Ascending aorta (tissue), 2 donors: ENCODE measurements at regions not wholly inside any gene's neighbourhood (a gene's known extent, or its start where the extent isn't known, plus 50 kb on each side); places are given as distances from the start of the nearest gene placed in this dataset.

Source experiments
- DNase-seq, 2 donors: peaks; one replicate each; pipeline ENCODE4 v3.0.0-alpha.2; 2019; ENCODE audit warnings: low spot score in 2 of 2
- H3K27ac ChIP-seq, 2 donors: fragments of 200-600 bp; sonication (generic); one replicate each; pipeline ENCODE4 v1.5.1; 2016 to 2017; ENCODE audit warnings: mild to moderate bottlenecking in 1 of 2
- H3K27me3 ChIP-seq: fragments of 200-600 bp; sonication (generic); one replicate; pipeline ENCODE4 v1.5.1; 2017
- H3K36me3 ChIP-seq, 2 donors: fragments of 200-600 bp; sonication (generic); one replicate each; pipeline ENCODE4 v1.5.1; 2016
- H3K4me1 ChIP-seq, 2 donors: fragments of 200-600 bp; sonication (generic); one replicate each; pipeline ENCODE4 v1.5.1; 2016 to 2017; ENCODE audit warnings: mild to moderate bottlenecking in 1 of 2
- H3K4me3 ChIP-seq, 2 donors: fragments of 200-600 bp; sonication (generic); one replicate each; pipeline ENCODE4 v1.5.1; 2016 to 2017; ENCODE audit warnings: mild to moderate bottlenecking in 1 of 2
- H3K9me3 ChIP-seq, 2 donors: fragments of 200-600 bp; sonication (generic); one replicate each; pipeline ENCODE4 v1.5.1; 2016
- intact Hi-C: fragments of 100-400 bp; cut with DNase I; formaldehyde crosslinking; loops from one replicate; pipeline ENCODE4 v1.15.1; 2023
- TF ChIP-seq, protein P1 (sequence below), 3 experiments: fragments of 200-600 bp in 2 of 3; fragments of 450-650 bp in 1 of 3; sonication (generic) in 2 of 3; IDR thresholded peaks; one replicate each; pipeline ENCODE4 v1.5.1; 2016 to 2019; ENCODE audit warnings: antibody characterized with exemption in 3 of 3, mild to moderate bottlenecking in 1 of 3, moderate library complexity in 1 of 3

DNA sequence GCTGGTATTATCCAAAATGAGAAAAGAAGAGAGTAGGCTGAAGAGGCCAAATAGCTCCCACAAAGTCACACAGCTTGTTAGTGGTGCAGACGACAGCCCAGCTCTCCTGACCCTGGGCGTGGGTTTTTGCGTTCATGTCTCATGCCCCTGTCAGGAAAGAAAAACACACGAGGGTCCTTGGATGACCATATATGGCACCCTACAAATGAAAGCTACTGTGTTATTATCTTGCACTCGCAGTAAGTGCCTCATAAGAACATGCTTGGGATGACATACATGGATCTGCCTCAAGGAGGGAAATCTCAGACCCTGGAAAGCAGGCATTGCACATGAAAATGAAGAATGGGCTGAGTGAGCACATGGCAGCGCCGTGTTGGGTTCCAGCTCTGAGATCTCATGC lies 89.7 kb downstream of the SEMA4F start:
- intact Hi-C loops: no loop called here
- H3K36me3 ChIP-seq: no peaks in the 10 kb centered on the region

DNA sequence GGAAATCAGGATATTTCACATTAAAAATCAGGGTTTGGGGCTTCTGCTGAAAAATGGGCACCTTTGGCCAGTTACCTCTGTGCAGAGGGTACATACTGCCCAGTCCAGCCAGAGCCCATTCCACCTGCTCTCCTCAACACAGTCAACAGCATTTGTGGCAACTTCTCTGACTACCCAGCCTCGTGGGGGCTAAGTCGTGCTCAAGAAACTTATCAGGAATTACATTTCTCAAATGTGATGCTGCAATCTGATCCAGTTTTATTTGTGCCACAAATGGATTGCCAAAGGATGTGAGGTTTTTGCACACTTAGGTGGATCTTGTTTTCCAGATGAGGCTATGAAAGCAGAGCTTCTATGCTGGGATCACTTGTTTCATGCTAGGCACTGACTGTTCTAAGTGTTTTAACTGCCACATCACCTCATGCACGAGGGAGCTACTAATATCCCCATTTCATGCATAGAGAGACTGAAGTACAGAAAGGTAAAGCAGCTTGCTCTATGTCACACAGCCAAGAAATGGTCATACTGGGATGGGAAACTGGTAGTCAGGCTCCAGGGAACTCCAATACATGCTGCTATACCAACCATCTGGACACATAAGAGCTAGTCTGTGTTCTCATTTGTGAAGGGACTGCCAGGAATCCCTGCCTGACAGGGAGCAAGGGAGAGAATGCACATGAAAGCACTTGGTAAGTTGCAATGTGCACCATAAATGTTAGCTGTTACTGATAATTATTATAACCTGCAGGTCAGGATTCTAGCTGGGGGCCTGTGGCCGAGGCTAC lies 89.0 kb upstream of the HK2 start:
- H3K27me3 ChIP-seq: no peaks in the 10 kb centered on the region
- no peaks in the 10 kb centered on the region for H3K9me3 ChIP-seq
- peaks cover 0 to 12% of the 10 kb centered on the region in 2 donors for H3K4me1 ChIP-seq
- H3K4me3 ChIP-seq: no peak overlapping the region
- intact Hi-C loops: no loop called here
- H3K36me3 ChIP-seq: no peaks in the 10 kb centered on the region
- DNase-seq: no peak
- H3K27ac ChIP-seq: no peak overlapping the region
- TF ChIP-seq, protein P1, sequence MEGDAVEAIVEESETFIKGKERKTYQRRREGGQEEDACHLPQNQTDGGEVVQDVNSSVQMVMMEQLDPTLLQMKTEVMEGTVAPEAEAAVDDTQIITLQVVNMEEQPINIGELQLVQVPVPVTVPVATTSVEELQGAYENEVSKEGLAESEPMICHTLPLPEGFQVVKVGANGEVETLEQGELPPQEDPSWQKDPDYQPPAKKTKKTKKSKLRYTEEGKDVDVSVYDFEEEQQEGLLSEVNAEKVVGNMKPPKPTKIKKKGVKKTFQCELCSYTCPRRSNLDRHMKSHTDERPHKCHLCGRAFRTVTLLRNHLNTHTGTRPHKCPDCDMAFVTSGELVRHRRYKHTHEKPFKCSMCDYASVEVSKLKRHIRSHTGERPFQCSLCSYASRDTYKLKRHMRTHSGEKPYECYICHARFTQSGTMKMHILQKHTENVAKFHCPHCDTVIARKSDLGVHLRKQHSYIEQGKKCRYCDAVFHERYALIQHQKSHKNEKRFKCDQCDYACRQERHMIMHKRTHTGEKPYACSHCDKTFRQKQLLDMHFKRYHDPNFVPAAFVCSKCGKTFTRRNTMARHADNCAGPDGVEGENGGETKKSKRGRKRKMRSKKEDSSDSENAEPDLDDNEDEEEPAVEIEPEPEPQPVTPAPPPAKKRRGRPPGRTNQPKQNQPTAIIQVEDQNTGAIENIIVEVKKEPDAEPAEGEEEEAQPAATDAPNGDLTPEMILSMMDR (IDR thresholded peaks at IDR 0.05): no peak

More for the DNA sequence above, 89.7 kb downstream of the SEMA4F start:
- no peak overlapping the region for H3K27ac ChIP-seq
- DNase-seq: no peak
- H3K27me3 ChIP-seq: no peaks in the 10 kb centered on the region
- TF ChIP-seq, protein P1 (IDR thresholded peaks at IDR 0.05): no peak
- no peak overlapping the region for H3K4me3 ChIP-seq
- H3K9me3 ChIP-seq: no peaks in the 10 kb centered on the region
- peaks cover 0 to 12% of the 10 kb centered on the region in 2 donors for H3K4me1 ChIP-seq

DNA sequence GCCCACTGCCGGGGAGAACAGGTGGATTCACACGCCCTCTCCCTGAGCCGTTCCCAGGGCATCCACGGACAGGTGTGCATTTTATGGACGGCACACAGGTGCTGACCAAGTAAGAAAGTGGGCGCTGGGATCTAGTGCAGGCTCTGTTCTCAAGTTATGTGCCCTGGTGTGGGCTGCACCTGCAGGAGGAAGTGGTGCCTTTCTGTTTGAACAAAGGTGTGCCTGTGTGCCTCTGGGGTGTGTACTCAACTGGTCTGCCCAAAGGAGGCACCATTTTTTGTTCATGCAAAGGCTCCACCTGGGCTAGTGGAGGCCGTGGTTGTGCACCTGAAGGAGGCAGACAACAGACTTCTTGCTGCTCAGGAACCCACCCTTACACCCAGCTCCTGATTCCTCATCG lies 88.2 kb upstream of the HK2 start:
- H3K27ac ChIP-seq: no peak overlapping the region
- no peaks in the 10 kb centered on the region for H3K36me3 ChIP-seq
- intact Hi-C loops: no loop called here
- H3K27me3 ChIP-seq: no peaks in the 10 kb centered on the region
- H3K4me1 ChIP-seq: peaks cover 0 to 6% of the 10 kb centered on the region in 2 donors
- TF ChIP-seq, protein P1 (IDR thresholded peaks at IDR 0.05): no peak
- no peak overlapping the region for H3K4me3 ChIP-seq
- H3K9me3 ChIP-seq: no peaks in the 10 kb centered on the region
- DNase-seq: no peak

DNA sequence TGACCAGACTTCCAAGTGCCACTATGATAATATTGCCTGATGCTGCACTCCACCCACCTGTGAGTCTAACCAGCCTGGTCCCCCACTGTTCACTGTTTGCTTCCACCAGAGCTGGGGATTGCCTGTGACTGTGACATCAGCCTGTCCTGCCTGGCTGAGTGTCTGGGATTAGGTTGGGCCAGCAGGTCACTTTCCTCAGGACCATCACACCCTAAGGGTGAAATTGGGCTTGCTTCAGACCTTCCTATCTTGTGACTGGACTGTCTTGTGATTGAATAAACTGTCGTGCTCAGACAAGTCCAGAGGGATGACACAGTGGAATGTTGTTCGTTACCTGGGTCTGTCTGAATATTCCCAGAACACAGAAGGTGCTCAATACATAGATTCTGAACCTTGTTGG lies 87.4 kb upstream of the HK2 start:
- Histone ChIP-seq H3K27me3 (no peaks in the 10 kb centered on the region), H3K4me3 (no peak overlapping the region), H3K36me3 (no peaks in the 10 kb centered on the region), H3K27ac (no peak overlapping the region), H3K4me1 (peaks cover 0 to under 1% of the 10 kb centered on the region in 2 donors), H3K9me3 (no peaks in the 10 kb centered on the region)
- intact Hi-C loops: no loop called here
- TF ChIP-seq, protein P1 (IDR thresholded peaks at IDR 0.05): no peak
- no peak for DNase-seq

DNA sequence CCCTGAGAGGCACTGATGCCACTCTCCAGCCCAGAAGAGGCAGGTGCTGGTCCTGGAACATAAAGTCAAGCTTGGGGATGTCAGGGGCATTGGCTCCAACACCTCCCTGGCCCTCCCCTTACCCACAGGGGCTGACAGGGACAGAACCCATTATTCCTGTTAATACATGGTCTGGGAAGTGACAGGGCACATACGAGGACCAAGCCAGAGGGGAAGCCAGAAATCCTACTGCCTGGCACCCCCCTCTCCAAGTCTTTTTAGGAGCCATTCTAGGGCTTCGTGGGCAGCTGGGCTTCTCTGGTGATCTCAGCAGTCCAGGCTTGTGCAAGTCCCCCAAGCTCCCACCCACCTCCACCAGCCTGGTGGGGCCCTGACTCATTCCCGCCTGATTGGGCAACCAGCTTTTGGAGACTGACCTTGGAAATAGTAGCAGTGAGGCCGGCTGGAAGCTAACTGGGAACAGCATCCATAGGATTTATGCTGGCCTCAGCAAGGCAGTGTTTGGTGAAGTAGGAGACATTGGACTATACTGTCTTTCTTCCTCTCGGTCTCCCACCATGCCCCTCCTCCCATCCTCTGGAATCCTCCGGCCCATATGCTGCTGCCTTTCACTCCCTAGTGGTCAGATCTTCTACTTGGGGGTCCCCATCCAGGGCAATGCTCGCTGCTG lies 86.4 kb upstream of the HK2 start:
- H3K27me3 ChIP-seq: no peaks in the 10 kb centered on the region
- intact Hi-C loops: no loop called here
- TF ChIP-seq, protein P1 (IDR thresholded peaks at IDR 0.05): no peak

More for the DNA sequence above, 86.4 kb upstream of the HK2 start:
- no peak for DNase-seq
- Histone ChIP-seq H3K9me3 (no peaks in the 10 kb centered on the region), H3K36me3 (no peaks in the 10 kb centered on the region), H3K27ac (no peak overlapping the region), H3K4me3 (no peak overlapping the region), H3K4me1 (no peaks in the 10 kb centered on the region)
